ENCODE measurements at regions not wholly inside any gene's neighbourhood (a gene's known extent, or its start where the extent isn't known, plus 50 kb on each side); places are given as distances from the start of the nearest gene placed in this dataset.
"Not testable (repeated sequence)": the region's sequence is repeated elsewhere in the genome, so short reads cannot be mapped to it uniquely, and the experiment has no call there.

GRCh38 chr6:48983377-48983776 is 479.7 kb downstream of the MMUT start:
- TF ChIP-seq TAF1 (IDR thresholded peaks at IDR 0.05; ENCODE audit: borderline replicate concordance, low read depth, low read length) (no peak), POLR2AphosphoS5 (IDR thresholded peaks at IDR 0.05; ENCODE audit: low read depth, low read length) (no peak), POLR2A (IDR thresholded peaks at IDR 0.05; ENCODE audit: low read depth, low read length) (no peak)
- FAIRE-seq, result no peak
- no peak for DNase-seq (ENCODE audit: insufficient read length)

DNA sequence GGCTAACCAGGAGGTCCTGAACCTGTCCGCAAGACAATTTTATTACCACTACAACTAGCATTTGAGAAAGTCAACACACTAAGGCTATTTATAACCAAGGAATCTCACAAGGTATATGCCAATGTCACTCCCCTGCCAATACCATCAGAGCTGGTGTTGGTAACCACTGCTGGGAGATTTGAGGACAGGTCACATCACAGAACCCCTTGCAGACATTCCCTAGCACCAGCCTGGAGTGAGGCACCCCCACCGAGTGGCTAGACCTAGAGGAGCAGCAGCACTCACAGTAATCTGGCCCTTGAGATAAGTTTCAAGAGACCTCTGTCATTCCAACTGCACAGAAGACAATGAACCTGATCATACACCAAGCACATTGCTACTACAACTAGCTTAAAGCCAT is 483.2 kb downstream of the MMUT start:
- FAIRE-seq, result no peak
- TF ChIP-seq POLR2AphosphoS5 (IDR thresholded peaks at IDR 0.05; ENCODE audit: low read depth, low read length), result no peak
- no peak for TF ChIP-seq TAF1 (IDR thresholded peaks at IDR 0.05; ENCODE audit: borderline replicate concordance, low read depth, low read length)
- no peak for TF ChIP-seq POLR2A (IDR thresholded peaks at IDR 0.05; ENCODE audit: low read depth, low read length)

DNA sequence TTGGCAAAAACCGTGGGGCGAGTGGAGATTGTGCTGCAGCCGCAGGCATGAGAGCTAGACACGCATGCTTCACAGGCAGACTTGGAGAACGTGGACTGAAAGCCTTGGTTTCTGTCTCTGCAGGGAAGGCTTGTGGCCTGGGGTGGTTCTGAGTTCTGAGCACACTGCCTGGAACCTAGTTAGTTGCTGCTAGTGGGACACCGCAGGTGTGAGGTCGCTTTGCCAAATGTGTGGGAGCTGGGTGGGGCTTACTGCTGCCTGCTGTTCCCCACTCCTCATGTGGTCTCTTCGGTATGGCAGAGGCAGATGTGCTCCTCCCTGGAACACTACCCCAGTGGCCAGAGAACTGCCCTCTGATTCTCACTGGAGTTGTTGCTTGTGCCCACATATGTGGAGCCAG is 484.0 kb downstream of the MMUT start:
- no peak for DNase-seq (ENCODE audit: insufficient read length)
- no peak for FAIRE-seq
- TF ChIP-seq TAF1 (IDR thresholded peaks at IDR 0.05; ENCODE audit: borderline replicate concordance, low read depth, low read length) (no peak), POLR2A (IDR thresholded peaks at IDR 0.05; ENCODE audit: low read depth, low read length) (no peak), POLR2AphosphoS5 (IDR thresholded peaks at IDR 0.05; ENCODE audit: low read depth, low read length) (no peak)

More for the DNA sequence above, 483.2 kb downstream of the MMUT start:
- DNase-seq (ENCODE audit: insufficient read length), result no peak

- TF ChIP-seq TAF1 (IDR thresholded peaks at IDR 0.05; ENCODE audit: borderline replicate concordance, low read depth, low read length) (no peak), POLR2AphosphoS5 (IDR thresholded peaks at IDR 0.05; ENCODE audit: low read depth, low read length) (no peak), POLR2A (IDR thresholded peaks at IDR 0.05; ENCODE audit: low read depth, low read length) (no peak)
- DNase-seq (ENCODE audit: insufficient read length), result no peak
- FAIRE-seq, result no peak
Measured at GRCh38 chr6:48978016-48978415, 485.0 kb downstream of the MMUT start.

- DNase-seq (ENCODE audit: insufficient read length) (no peak), FAIRE-seq (no peak)
- no peak for TF ChIP-seq TAF1 (IDR thresholded peaks at IDR 0.05; ENCODE audit: borderline replicate concordance, low read depth, low read length)
- TF ChIP-seq POLR2A (IDR thresholded peaks at IDR 0.05; ENCODE audit: low read depth, low read length), result no peak
- TF ChIP-seq POLR2AphosphoS5 (IDR thresholded peaks at IDR 0.05; ENCODE audit: low read depth, low read length), result no peak
Measured at GRCh38 chr6:48977573-48977972, 485.5 kb downstream of the MMUT start.

GRCh38 chr6:48973491-48973890 is 489.6 kb downstream of the MMUT start:
- no peak for DNase-seq (ENCODE audit: insufficient read length)
- no peak for FAIRE-seq
- TF ChIP-seq POLR2AphosphoS5 (IDR thresholded peaks at IDR 0.05; ENCODE audit: low read depth, low read length) (no peak), TAF1 (IDR thresholded peaks at IDR 0.05; ENCODE audit: borderline replicate concordance, low read depth, low read length) (no peak), POLR2A (IDR thresholded peaks at IDR 0.05; ENCODE audit: low read depth, low read length) (no peak)

DNA sequence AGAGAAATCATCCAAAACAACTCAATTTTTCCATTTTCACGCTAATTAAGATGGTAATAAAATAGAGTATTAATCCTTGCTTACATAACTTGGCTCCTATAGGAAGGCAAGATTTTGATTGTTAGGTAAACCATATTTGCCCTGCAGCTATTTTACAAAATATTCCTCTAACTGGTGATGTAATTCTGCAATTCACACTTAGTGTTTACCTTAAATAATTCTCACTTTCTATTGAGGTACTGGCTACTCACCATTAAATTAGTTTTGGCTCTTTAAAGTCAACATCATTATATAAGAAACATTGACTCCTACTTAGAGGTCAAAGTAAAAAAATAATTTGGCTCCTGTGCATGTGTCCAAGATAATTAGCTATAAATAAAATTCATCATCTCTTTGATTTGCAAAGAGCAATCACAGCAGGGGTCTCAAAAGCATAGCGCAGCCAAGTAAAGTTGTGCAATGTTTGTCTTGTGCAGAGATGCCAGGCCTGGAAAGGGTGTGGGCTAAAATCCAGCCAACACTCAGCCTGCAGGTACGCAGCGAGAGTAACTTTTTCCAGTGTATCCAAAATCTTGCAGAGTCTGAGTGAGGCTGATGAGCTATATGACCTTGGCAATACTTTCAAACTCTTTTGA is 501.2 kb downstream of the MMUT start:
- TF ChIP-seq TAF1 (IDR thresholded peaks at IDR 0.05; ENCODE audit: borderline replicate concordance, low read depth, low read length) (no peak), POLR2AphosphoS5 (IDR thresholded peaks at IDR 0.05; ENCODE audit: low read depth, low read length) (no peak), POLR2A (IDR thresholded peaks at IDR 0.05; ENCODE audit: low read depth, low read length) (no peak)
- DNase-seq (ENCODE audit: insufficient read length) (no peak), FAIRE-seq (no peak)

- DNase-seq (ENCODE audit: insufficient read length) (no peak), FAIRE-seq (no peak)
- TF ChIP-seq TAF1 (IDR thresholded peaks at IDR 0.05; ENCODE audit: borderline replicate concordance, low read depth, low read length) (no peak), POLR2AphosphoS5 (IDR thresholded peaks at IDR 0.05; ENCODE audit: low read depth, low read length) (no peak), POLR2A (IDR thresholded peaks at IDR 0.05; ENCODE audit: low read depth, low read length) (no peak)
Measured at GRCh38 chr6:48959251-48960060, 503.6 kb downstream of the MMUT start.

GRCh38 chr6:48957781-48958180 is 505.3 kb downstream of the MMUT start:
- FAIRE-seq (no peak), DNase-seq (ENCODE audit: insufficient read length) (no peak)
- no peak for TF ChIP-seq TAF1 (IDR thresholded peaks at IDR 0.05; ENCODE audit: borderline replicate concordance, low read depth, low read length)
- TF ChIP-seq POLR2A (IDR thresholded peaks at IDR 0.05; ENCODE audit: low read depth, low read length), result no peak
- TF ChIP-seq POLR2AphosphoS5 (IDR thresholded peaks at IDR 0.05; ENCODE audit: low read depth, low read length), result no peak

DNA sequence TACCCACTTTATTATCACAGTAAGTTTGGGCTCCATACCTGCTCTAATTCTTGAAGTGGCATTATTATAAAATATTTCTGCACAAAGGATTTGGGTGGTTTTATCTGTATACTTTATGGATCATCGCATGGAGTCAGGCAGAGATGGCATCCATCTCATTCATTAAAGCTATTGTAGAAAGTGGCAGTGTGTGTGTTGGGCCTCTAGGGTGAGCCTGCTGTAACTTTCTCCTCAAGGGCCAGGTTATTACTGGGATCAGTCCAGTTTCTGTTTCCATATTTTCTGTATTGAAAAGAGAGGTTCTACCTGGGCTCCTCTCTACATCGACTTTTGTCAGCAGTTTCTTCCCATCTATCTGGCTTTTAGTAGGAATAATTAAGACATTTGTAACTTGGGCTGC is 511.1 kb downstream of the MMUT start:
- TF ChIP-seq TAF1 (IDR thresholded peaks at IDR 0.05; ENCODE audit: borderline replicate concordance, low read depth, low read length) (no peak), POLR2AphosphoS5 (IDR thresholded peaks at IDR 0.05; ENCODE audit: low read depth, low read length) (no peak), POLR2A (IDR thresholded peaks at IDR 0.05; ENCODE audit: low read depth, low read length) (no peak)
- no peak for FAIRE-seq
- no peak for DNase-seq (ENCODE audit: insufficient read length)

DNA sequence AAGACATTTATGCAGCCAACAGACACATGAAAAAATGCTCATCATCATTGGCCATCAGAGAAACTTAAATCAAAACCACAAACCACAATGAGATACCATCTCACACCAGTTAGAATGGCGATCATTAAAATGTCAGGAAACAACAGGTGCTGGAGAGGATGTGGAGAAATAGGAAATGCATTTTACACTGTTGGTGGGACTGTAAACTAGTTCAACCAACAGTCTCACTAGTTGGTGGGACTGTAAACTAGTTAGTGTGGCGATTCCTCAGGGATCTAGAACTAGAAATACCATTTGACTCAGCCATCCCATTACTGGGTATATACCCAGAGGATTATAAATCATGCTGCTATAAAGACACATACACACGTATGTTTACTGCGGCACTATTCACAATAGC is 518.8 kb downstream of the MMUT start:
- not testable (repeated sequence) for DNase-seq (ENCODE audit: insufficient read length); FAIRE-seq

DNA sequence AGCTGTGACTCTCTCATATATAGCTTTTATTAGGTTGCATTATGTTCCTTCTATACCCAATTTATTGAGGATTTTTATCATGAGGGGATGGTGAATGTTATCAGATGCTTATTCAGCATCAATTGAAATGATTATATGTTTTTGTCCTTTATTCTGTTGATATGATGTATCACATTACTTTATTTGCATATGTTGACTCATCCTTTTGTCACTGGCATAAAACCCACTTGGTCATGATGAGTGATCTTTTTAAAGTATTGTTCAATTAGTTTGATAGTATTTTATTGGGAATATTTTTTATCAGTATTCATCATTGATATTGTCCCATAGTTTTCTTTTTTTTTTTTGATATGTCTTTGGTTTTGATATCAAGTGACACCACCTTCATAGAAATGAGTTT is 529.9 kb downstream of the MMUT start:
- FAIRE-seq (no peak), DNase-seq (ENCODE audit: insufficient read length) (no peak)
- no peak for TF ChIP-seq POLR2A (IDR thresholded peaks at IDR 0.05; ENCODE audit: low read depth, low read length)
- no peak for TF ChIP-seq POLR2AphosphoS5 (IDR thresholded peaks at IDR 0.05; ENCODE audit: low read depth, low read length)
- no peak for TF ChIP-seq TAF1 (IDR thresholded peaks at IDR 0.05; ENCODE audit: borderline replicate concordance, low read depth, low read length)
